Uterus (tissue), 2 donors: ENCODE measurements at regions not wholly inside any gene's neighbourhood (a gene's known extent, or its start where the extent isn't known, plus 50 kb on each side); places are given as distances from the start of the nearest gene placed in this dataset.

Experiments used
- POLR2A ChIP-seq, 2 donors: fragments of 450-650 bp; IDR thresholded peaks; one replicate each; pipeline ENCODE4 v1.6.1; 2016; ENCODE audit warnings: antibody characterized with exemption in 2 of 2, mild to moderate bottlenecking in 1 of 2, moderate library complexity in 1 of 2
- TF ChIP-seq, protein P1 (sequence below), 4 experiments: fragments of 200-600 bp in 2 of 4; fragments of 450-650 bp in 2 of 4; sonication (generic) in 2 of 4; IDR thresholded peaks; one replicate each; pipeline ENCODE4 v1.5.1; 2016 to 2019; ENCODE audit warnings: antibody characterized with exemption in 4 of 4, mild to moderate bottlenecking in 2 of 4, moderate library complexity in 1 of 4

DNA sequence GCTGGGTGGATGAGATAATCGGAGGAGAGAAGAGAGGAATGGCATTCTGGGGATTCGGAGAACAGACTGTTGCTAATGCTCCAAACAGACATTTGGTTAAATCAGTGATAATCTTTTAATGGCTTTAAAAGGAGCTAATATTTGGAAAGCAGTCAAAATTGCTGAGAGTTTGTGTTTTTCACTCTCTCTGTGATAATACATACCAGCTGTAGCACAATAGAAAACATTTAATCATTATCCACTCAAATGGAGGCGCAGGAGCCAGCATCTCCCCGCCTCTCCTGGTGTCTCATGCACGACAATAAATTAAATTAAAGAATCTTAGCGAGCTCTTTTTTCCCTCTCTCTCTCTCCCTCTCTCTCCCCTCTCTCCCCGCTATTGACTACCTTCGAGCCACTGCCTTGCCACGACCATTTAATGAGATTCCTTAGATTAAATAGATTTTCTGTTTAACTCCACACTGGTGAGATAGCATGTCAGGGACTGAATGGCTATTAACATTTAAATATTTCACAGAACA is 268.6 kb upstream of the MVB12B start:
- no peak for TF ChIP-seq POLR2A (IDR thresholded peaks at IDR 0.05)
- TF ChIP-seq, protein P1, sequence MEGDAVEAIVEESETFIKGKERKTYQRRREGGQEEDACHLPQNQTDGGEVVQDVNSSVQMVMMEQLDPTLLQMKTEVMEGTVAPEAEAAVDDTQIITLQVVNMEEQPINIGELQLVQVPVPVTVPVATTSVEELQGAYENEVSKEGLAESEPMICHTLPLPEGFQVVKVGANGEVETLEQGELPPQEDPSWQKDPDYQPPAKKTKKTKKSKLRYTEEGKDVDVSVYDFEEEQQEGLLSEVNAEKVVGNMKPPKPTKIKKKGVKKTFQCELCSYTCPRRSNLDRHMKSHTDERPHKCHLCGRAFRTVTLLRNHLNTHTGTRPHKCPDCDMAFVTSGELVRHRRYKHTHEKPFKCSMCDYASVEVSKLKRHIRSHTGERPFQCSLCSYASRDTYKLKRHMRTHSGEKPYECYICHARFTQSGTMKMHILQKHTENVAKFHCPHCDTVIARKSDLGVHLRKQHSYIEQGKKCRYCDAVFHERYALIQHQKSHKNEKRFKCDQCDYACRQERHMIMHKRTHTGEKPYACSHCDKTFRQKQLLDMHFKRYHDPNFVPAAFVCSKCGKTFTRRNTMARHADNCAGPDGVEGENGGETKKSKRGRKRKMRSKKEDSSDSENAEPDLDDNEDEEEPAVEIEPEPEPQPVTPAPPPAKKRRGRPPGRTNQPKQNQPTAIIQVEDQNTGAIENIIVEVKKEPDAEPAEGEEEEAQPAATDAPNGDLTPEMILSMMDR (IDR thresholded peaks at IDR 0.05) = no peak
